IPS-20b (cell line): ENCODE measurements at regions not wholly inside any gene's neighbourhood (a gene's known extent, or its start where the extent isn't known, plus 50 kb on each side); places are given as distances from the start of the nearest gene placed in this dataset.

ENCODE experiments used
- H3K27ac ChIP-seq: one replicate; pipeline ENCODE4 v1.5.1; 2013; ENCODE audit warnings: low read length
- H3K27me3 ChIP-seq: 2 replicates; pipeline ENCODE4 v1.6.1; 2013; ENCODE audit warnings: mild to moderate bottlenecking, low read length, inconsistent platforms; ENCODE audit not compliant: insufficient read depth
- H3K36me3 ChIP-seq: 2 replicates; pipeline ENCODE4 v1.6.1; 2013; ENCODE audit warnings: low read depth, mild to moderate bottlenecking, inconsistent platforms, low read length, moderate library complexity; ENCODE audit not compliant: insufficient read depth
- H3K4me1 ChIP-seq: 2 replicates; pipeline ENCODE4 v1.6.1; 2013; ENCODE audit warnings: mild to moderate bottlenecking, control low read depth, inconsistent platforms, low read length, moderate library complexity; ENCODE audit not compliant: insufficient read depth
- H3K4me3 ChIP-seq: 2 replicates; pipeline ENCODE4 v1.5.1; 2013; ENCODE audit warnings: mild to moderate bottlenecking, low read length, inconsistent platforms
- H3K9ac ChIP-seq: 2 replicates; pipeline ENCODE4 v1.6.1; 2013; ENCODE audit warnings: low read depth, mild to moderate bottlenecking, inconsistent platforms, low read length, moderate library complexity
- H3K9me3 ChIP-seq: 2 replicates; pipeline ENCODE4 v1.6.1; 2013; ENCODE audit warnings: mild to moderate bottlenecking, low read depth, low read length, inconsistent platforms; ENCODE audit not compliant: insufficient read depth

DNA sequence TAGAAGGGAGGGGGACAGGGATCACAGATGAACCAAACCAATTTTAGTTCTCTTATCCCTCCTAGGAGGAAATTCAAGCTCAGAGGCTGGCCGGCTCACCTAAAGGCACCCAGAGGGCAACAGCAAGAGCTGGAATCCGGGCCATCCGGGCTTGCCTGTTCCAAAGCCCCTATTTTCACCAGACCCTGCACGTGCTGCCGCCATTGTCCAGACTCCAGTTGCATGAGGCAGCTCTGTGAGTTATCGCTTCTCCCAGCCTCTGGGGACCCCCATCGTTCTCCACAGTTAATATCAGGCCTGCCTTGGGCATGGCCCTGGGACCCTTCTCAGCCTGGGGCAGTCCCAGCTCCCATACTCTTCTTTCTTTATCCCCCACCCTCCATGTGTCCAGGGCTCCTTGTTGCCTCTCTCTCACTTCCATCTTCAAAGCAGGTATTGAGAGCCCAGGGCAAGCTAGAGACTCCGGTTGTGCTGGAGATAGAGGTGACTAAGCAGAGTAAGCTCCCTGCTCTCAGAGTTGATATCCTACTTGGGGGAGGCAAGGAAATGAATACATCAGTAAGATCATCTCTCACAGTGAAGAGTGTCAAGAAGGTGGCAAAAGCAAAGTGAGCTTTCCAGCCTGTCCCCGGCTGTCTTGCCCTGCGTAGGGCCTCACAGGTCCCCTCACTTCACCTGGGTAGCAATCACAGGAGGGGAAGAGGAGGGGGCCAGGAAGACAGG, 322.8 kb downstream of the UACA start:
- peaks cover 15% of the 10 kb centered on the region; the same call in 1 of the 2 replicates for H3K27me3 ChIP-seq
- no peak overlapping the region for H3K27ac ChIP-seq
- no peaks in the 10 kb centered on the region for H3K36me3 ChIP-seq
- peaks cover 10% of the 10 kb centered on the region for H3K4me1 ChIP-seq
- H3K4me3 ChIP-seq = no peak overlapping the region
- H3K9me3 ChIP-seq = no peaks in the 10 kb centered on the region
- no peak overlapping the region for H3K9ac ChIP-seq

DNA sequence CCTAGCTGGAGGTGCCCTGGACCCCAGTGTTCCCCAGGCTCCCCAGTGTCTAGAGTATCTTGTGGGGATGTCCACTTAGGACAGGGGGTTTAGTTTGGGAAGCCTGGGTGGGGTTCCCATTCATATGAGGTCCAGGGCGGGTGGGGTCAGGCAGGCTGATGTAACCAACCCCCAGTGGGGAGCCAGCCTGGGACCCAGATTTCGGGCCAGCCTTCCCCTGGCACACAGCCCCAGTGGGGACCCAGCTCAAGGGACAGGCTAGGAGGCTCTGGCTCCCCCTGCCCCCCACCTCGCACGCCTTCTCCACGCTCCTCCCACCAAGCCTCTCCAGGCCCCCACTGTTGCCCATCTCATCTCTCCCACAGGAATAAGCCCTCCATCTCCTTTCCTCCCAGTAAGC, 323.5 kb downstream of the UACA start:
- Histone ChIP-seq H3K4me1 (peaks cover 15% of the 10 kb centered on the region), H3K27me3 (peaks cover 15% of the 10 kb centered on the region; the same call in 1 of the 2 replicates), H3K9ac (no peak overlapping the region), H3K4me3 (no peak overlapping the region), H3K36me3 (no peaks in the 10 kb centered on the region), H3K9me3 (no peaks in the 10 kb centered on the region), H3K27ac (no peak overlapping the region)

DNA sequence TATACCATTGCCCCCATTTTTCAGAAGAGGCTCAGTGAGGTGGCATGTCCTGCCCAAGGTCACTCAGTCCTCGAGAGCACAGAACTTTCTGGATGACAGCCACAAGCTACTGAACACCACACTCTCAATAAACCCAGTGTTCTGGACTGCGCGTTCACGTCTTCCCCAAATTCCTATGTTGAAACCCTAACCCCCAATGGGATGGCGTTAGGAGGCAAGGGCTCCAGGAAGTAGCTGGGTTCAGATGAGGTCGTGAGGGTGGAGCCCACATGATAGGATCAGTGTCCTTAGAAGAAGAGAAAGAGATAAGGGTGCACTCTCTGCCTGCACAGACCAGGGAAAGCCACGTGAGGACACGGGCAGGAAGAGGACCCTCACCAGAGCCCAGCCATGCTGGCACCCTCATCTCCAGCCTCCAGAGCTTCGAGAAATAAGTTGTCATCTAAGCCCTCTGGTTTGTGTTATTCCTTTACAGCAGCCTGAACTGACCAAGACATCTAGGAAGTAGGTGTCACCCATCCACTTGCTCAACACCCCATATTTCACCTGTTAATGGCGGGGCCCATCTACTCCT, 324.0 kb downstream of the UACA start:
- Histone ChIP-seq H3K4me3 (no peak overlapping the region), H3K27me3 (peaks cover 15% of the 10 kb centered on the region; the same call in 1 of the 2 replicates), H3K36me3 (no peaks in the 10 kb centered on the region), H3K9ac (no peak overlapping the region), H3K9me3 (no peaks in the 10 kb centered on the region), H3K4me1 (peaks cover 20% of the 10 kb centered on the region), H3K27ac (no peak overlapping the region)

- H3K27ac ChIP-seq = no peak overlapping the region
- H3K9ac ChIP-seq = no peak overlapping the region
- H3K9me3 ChIP-seq = no peaks in the 10 kb centered on the region
- no peak overlapping the region for H3K4me3 ChIP-seq
- peaks cover 15% of the 10 kb centered on the region; the same call in 1 of the 2 replicates for H3K27me3 ChIP-seq
- no peaks in the 10 kb centered on the region for H3K36me3 ChIP-seq
- H3K4me1 ChIP-seq = peaks cover 21% of the 10 kb centered on the region
Measured at GRCh38 chr15:70438776-70439175, 324.6 kb downstream of the UACA start.

GRCh38 chr15:70437882-70438451, 325.4 kb downstream of the UACA start:
- H3K27ac ChIP-seq = no peak overlapping the region
- no peak overlapping the region for H3K4me3 ChIP-seq
- H3K9me3 ChIP-seq = no peaks in the 10 kb centered on the region
- H3K9ac ChIP-seq = no peak overlapping the region
- H3K4me1 ChIP-seq = peaks cover 13% of the 10 kb centered on the region; the same call in 1 of the 2 replicates
- no peaks in the 10 kb centered on the region for H3K36me3 ChIP-seq
- H3K27me3 ChIP-seq = peaks cover 9% of the 10 kb centered on the region; the same call in 1 of the 2 replicates

GRCh38 chr15:70437089-70437488, 326.3 kb downstream of the UACA start:
- peaks cover 3% of the 10 kb centered on the region; the same call in 1 of the 2 replicates for H3K27me3 ChIP-seq
- H3K9ac ChIP-seq = no peak overlapping the region
- H3K4me3 ChIP-seq = no peak overlapping the region
- H3K9me3 ChIP-seq = no peaks in the 10 kb centered on the region
- no peak overlapping the region for H3K27ac ChIP-seq
- H3K4me1 ChIP-seq = peaks cover 13% of the 10 kb centered on the region; the same call in 1 of the 2 replicates
- no peaks in the 10 kb centered on the region for H3K36me3 ChIP-seq

GRCh38 chr15:70436428-70436827, 326.9 kb downstream of the UACA start:
- H3K4me3 ChIP-seq = no peak overlapping the region
- no peaks in the 10 kb centered on the region for H3K27me3 ChIP-seq
- no peak overlapping the region for H3K27ac ChIP-seq
- H3K9ac ChIP-seq = no peak overlapping the region
- H3K4me1 ChIP-seq = peaks cover 13% of the 10 kb centered on the region; the same call in 1 of the 2 replicates
- no peaks in the 10 kb centered on the region for H3K9me3 ChIP-seq
- no peaks in the 10 kb centered on the region for H3K36me3 ChIP-seq

DNA sequence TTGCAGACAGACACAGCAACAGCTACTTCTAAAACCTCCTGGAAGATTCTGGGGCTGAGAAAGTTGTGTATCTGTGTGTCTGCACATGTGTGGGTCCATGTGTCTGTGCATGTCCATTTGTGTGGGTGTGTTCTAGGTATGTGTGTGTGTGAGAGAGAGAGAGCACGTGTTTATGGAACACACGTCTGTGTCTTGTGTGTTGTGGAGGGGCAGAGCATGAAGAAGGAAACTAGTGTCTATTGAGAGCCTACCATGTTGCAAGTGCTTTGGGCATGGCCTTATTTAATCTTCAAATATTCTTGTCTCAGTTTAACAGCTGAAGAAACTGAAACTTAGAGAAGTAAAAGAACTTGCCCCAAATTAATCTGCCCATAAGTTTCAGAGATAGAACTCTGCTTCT, 327.5 kb downstream of the UACA start:
- Histone ChIP-seq H3K9ac (no peak overlapping the region), H3K9me3 (no peaks in the 10 kb centered on the region), H3K27me3 (no peaks in the 10 kb centered on the region), H3K27ac (no peak overlapping the region), H3K4me3 (no peak overlapping the region), H3K4me1 (peaks cover 13% of the 10 kb centered on the region; the same call in 1 of the 2 replicates), H3K36me3 (no peaks in the 10 kb centered on the region)

DNA sequence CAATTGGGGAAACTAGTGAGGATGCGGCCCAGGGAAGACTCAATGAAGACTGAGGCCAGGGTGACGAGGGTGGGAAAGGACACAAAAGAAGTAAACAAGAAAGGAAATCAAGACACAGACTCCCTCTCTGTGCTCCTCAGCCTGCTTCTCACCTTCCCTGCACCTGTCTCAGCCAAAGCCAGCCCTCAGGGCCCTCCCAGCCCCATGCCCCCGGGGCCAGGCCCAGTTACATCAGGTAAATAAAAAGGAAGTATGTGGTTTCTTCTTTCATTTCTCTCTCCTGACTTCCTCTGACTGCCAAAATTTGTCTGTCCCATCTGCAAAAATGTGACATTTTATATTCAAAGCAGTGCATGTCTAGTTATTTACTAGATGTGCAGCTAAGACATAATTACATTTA, 328.0 kb downstream of the UACA start:
- Histone ChIP-seq H3K4me1 (peaks cover 13% of the 10 kb centered on the region; the same call in 1 of the 2 replicates), H3K9me3 (no peaks in the 10 kb centered on the region), H3K27me3 (no peaks in the 10 kb centered on the region), H3K9ac (no peak overlapping the region), H3K4me3 (no peak overlapping the region), H3K36me3 (no peaks in the 10 kb centered on the region), H3K27ac (no peak overlapping the region)

DNA sequence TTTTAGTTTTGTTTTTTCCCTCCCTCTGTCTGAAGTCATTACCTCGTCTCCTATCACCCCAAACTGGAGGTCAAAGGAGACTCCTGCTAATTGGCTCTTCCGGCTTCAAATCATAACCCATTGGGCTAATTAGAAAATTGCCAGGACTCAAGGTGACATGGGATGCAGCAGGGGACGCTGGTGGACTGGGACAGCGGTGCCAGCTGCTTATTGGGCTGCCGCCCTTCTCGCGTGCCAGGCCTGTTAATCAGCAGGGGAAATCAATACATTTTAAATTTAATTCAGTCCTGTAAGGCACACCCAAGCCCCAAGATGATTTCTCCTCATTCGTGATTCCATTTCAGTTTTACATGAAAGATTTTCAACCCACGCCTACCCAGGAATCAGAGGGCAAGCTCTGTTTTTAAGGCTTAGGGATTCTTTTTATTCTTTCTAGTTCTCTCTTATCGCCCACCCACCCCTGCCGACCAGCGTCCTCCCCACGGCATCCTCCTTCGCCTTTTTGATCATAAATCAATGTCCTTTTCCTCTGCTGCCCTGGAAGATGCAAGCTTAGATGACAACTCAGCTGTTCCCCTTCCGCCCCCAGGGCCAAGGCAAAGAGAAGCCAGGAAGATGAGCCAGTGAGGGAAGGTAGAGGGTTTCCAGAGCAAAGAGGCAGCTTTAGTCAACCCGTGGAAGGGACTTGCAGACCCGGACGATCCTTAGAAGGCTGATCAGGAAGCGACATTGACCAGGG, 329.6 kb downstream of the UACA start:
- H3K4me1 ChIP-seq = peaks cover 13% of the 10 kb centered on the region; the same call in 1 of the 2 replicates
- H3K36me3 ChIP-seq = no peaks in the 10 kb centered on the region
- H3K9ac ChIP-seq = no peak overlapping the region
- H3K4me3 ChIP-seq = no peak overlapping the region
- H3K27ac ChIP-seq = no peak overlapping the region
- no peaks in the 10 kb centered on the region for H3K9me3 ChIP-seq
- no peaks in the 10 kb centered on the region for H3K27me3 ChIP-seq

DNA sequence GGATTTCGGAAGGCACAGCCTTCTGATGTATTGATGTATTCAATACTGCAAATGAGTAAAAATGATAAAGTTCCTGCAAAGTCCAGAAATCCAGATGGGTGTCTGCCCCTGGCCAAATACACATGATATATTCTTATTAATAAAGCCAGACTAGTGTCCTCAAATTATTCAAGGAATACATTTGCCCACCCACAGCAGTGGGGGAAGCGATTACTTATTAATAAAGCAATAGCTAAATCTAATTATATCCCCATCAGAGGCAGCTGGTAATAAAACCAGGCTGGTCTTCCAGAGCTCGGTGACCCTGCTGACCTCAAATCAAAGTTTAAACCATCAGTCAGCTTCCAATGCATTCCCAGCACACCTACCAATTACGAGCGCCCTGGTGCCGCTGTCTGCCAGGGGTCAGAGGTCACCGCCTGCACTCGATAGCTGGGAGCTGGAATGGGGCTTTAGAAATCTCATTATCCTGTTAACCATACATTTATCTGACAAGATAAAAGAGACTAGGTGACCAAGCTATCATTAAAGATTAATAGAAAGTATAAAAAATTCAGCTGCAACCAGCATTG, 330.3 kb downstream of the UACA start:
- no peaks in the 10 kb centered on the region for H3K36me3 ChIP-seq
- H3K4me3 ChIP-seq = no peak overlapping the region
- peaks cover 13% of the 10 kb centered on the region; the same call in 1 of the 2 replicates for H3K4me1 ChIP-seq
- H3K9ac ChIP-seq = no peak overlapping the region
- no peaks in the 10 kb centered on the region for H3K9me3 ChIP-seq
- H3K27me3 ChIP-seq = no peaks in the 10 kb centered on the region
- H3K27ac ChIP-seq = no peak overlapping the region
